Smooth muscle cell (in vitro differentiated cells): ENCODE measurements at regions not wholly inside any gene's neighbourhood (a gene's known extent, or its start where the extent isn't known, plus 50 kb on each side); places are given as distances from the start of the nearest gene placed in this dataset.
"Not testable (repeated sequence)": the region's sequence is repeated elsewhere in the genome, so short reads cannot be mapped to it uniquely, and the experiment has no call there.

Experiments used
- DNase-seq: peaks from one replicate; lab custom pipeline; 2025; ENCODE audit not compliant: unreplicated experiment; lab: John Stamatoyannopoulos, UW
- H2AFZ ChIP-seq: fragments of 200-600 bp; sonication (generic); 2 replicates; pipeline ENCODE4 v1.6.0; 2016; ENCODE audit warnings: antibody characterized with exemption, low read depth, mild to moderate bottlenecking
- H3F3A ChIP-seq: fragments of 200-600 bp; sonication (generic); 2 replicates; pipeline ENCODE4 v1.6.0; 2017; ENCODE audit warnings: antibody characterized with exemption, low read depth
- H3K27ac ChIP-seq: fragments of 200-600 bp; sonication (generic); 2 replicates; pipeline ENCODE4 v1.5.1; 2016; ENCODE audit warnings: low read depth, mild to moderate bottlenecking
- H3K27me3 ChIP-seq: fragments of 200-600 bp; sonication (generic); 2 replicates; pipeline ENCODE4 v1.6.1; 2016; ENCODE audit warnings: low read depth, mild to moderate bottlenecking
- H3K36me3 ChIP-seq: fragments of 200-600 bp; sonication (generic); 2 replicates; pipeline ENCODE4 v1.5.1; 2016; ENCODE audit warnings: low read depth
- H3K4me1 ChIP-seq: fragments of 200-600 bp; sonication (generic); 2 replicates; pipeline ENCODE4 v1.5.1; 2016; ENCODE audit warnings: low read depth
- H3K4me2 ChIP-seq: fragments of 200-600 bp; sonication (generic); 2 replicates; pipeline ENCODE4 v1.6.0; 2016; ENCODE audit warnings: mild to moderate bottlenecking
- H3K4me3 ChIP-seq: fragments of 200-600 bp; sonication (generic); 2 replicates; pipeline ENCODE4 v1.5.1; 2016; ENCODE audit warnings: mild to moderate bottlenecking
- H3K79me2 ChIP-seq: fragments of 200-600 bp; sonication (generic); 2 replicates; pipeline ENCODE4 v1.6.0; 2016; ENCODE audit warnings: low read depth, mild to moderate bottlenecking
- H3K9ac ChIP-seq: fragments of 200-600 bp; sonication (generic); 2 replicates; pipeline ENCODE4 v1.6.0; 2016; ENCODE audit warnings: low read depth
- H3K9me3 ChIP-seq: fragments of 200-600 bp; sonication (generic); replicated peaks from 2 replicates; pipeline ENCODE4 v1.5.1; 2016; ENCODE audit warnings: low read depth
- H4K20me1 ChIP-seq: fragments of 200-600 bp; sonication (generic); 2 replicates; pipeline ENCODE4 v1.6.0; 2016; ENCODE audit warnings: low read depth
- CTCF ChIP-seq: fragments of 200-600 bp; sonication (generic); IDR thresholded peaks from 2 replicates; pipeline ENCODE4 v1.5.1; 2017; ENCODE audit warnings: borderline replicate concordance, mild to moderate bottlenecking, antibody characterized with exemption; ENCODE audit not compliant: insufficient read depth, poor library complexity, severe bottlenecking
- WGBS: methylation state at CpG from one replicate; pipeline ENCODE4 v1.1.7; 2016; ENCODE audit warnings: low lambda C conversion rate; 5-methylcytosine and 5-hydroxymethylcytosine counted together

- H3F3A ChIP-seq = no peaks in the 10 kb centered on the region
- peaks cover 70% of the 10 kb centered on the region for H3K79me2 ChIP-seq
- no peak overlapping the region for H3K9ac ChIP-seq
- H3K36me3 ChIP-seq = peaks cover 6% of the 10 kb centered on the region
- H2AFZ ChIP-seq = no peak overlapping the region
- H3K27me3 ChIP-seq = no peaks in the 10 kb centered on the region
- H4K20me1 ChIP-seq = peaks cover 56% of the 10 kb centered on the region
- 81% methylated on average over 6 of the region's 6 CpGs for WGBS
- H3K4me3 ChIP-seq = no peak overlapping the region
- peak overlapping the region; percentile 14 for H3K27ac ChIP-seq
- no peak overlapping the region for H3K4me2 ChIP-seq
- DNase-seq = no peak
- H3K4me1 ChIP-seq = no peaks in the 10 kb centered on the region
- no peaks in the 10 kb centered on the region for H3K9me3 ChIP-seq
- TF ChIP-seq CTCF = no peak
Observed at GRCh38 chr14:71460091-71460490, 472.1 kb upstream of the RGS6 start.

DNA sequence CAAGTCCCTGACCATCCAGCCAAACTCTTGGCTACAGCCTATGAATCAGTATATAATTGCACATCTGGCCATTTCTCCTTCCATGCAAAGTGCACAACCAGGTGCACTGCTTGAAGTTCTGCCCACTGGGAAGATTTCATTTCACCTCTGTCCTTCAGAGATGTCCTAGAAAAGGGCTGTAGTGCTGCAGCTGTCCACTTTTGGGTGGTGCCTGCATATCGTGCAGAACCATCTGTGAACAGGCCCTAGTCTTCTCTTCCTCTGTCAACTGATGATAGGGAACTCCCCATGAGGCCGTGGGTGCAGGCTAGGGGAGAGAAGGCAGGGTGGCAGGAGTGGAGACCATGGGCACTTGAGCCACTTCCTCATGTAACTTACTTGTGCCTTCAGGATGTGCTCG, 470.6 kb upstream of the RGS6 start:
- 98% methylated on average over 3 of the region's 3 CpGs for WGBS

DNA sequence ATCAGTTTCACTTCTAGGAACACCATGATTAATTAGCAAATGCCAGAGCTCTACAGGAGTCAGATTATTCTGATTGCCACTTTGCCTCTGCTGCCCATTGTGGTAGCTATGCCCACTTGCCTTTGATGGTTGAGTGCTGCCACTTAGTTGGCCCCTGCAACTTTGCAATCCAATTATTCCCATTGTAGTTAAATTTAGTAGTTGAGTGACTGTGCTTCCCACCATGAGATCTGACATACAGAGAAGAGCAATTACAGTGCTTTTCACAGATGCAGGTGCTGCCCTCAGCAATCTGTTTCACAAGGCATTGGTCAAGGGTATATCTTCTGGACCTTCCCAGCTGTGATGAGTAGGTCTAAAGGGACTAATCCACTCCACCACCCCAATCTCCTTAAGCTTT, 468.4 kb upstream of the RGS6 start:
- H3K79me2 ChIP-seq = peaks cover 65% of the 10 kb centered on the region
- DNase-seq = no peak

More for the DNA sequence above, 470.6 kb upstream of the RGS6 start:
- not testable (repeated sequence) for H3K36me3 ChIP-seq, H3K4me1 ChIP-seq, H3K4me3 ChIP-seq, H3K9me3 ChIP-seq, H3K27ac ChIP-seq, H2AFZ ChIP-seq, H3K9ac ChIP-seq, H3K27me3 ChIP-seq, H3K4me2 ChIP-seq, H3F3A ChIP-seq, DNase-seq
- peaks cover 70% of the 10 kb centered on the region for H3K79me2 ChIP-seq
- peaks cover 54% of the 10 kb centered on the region for H4K20me1 ChIP-seq

GRCh38 chr14:71464840-71465239, 467.4 kb upstream of the RGS6 start:
- Histone ChIP-seq H2AFZ (no peak overlapping the region), H3K9me3 (no peaks in the 10 kb centered on the region), H3K4me2 (no peak overlapping the region), H3K9ac (no peak overlapping the region), H3K27me3 (no peaks in the 10 kb centered on the region), H3K4me1 (no peaks in the 10 kb centered on the region), H3K4me3 (no peak overlapping the region), H3F3A (no peaks in the 10 kb centered on the region), H4K20me1 (peaks cover 39% of the 10 kb centered on the region), H3K27ac (no peak overlapping the region), H3K79me2 (peaks cover 66% of the 10 kb centered on the region), H3K36me3 (peaks cover 5% of the 10 kb centered on the region)
- no peak for DNase-seq
- over 99% methylated on average over 4 of the region's 4 CpGs for WGBS
- TF ChIP-seq CTCF = no peak

More for the DNA sequence above, 468.4 kb upstream of the RGS6 start:
- no peaks in the 10 kb centered on the region for H3K9me3 ChIP-seq
- peaks cover 38% of the 10 kb centered on the region for H4K20me1 ChIP-seq
- no peak overlapping the region for H3K4me2 ChIP-seq
- no peak overlapping the region for H3K9ac ChIP-seq
- no peaks in the 10 kb centered on the region for H3K4me1 ChIP-seq
- H3K36me3 ChIP-seq = peaks cover 6% of the 10 kb centered on the region
- no peak overlapping the region for H3K4me3 ChIP-seq
- H2AFZ ChIP-seq = no peak overlapping the region
- no peak overlapping the region for H3K27ac ChIP-seq
- no peaks in the 10 kb centered on the region for H3K27me3 ChIP-seq
- H3F3A ChIP-seq = no peaks in the 10 kb centered on the region
- no peak for TF ChIP-seq CTCF
